SK-N-SH (cell line): ENCODE measurements at regions not wholly inside any gene's neighbourhood (a gene's known extent, or its start where the extent isn't known, plus 50 kb on each side); places are given as distances from the start of the nearest gene placed in this dataset.

Experiments used
- CTCF ChIA-PET: fragments of 300-600, 350-600 bp; formaldehyde crosslinking; extraction: SDS; loops from one replicate; lab custom pipeline; 2021; lab: Yijun Ruan, JAX
- POLR2A ChIA-PET: fragments of 350-600 bp; sonication (Branson Sonifier 250); formaldehyde crosslinking; extraction: SDS; loops from one replicate; lab custom pipeline; 2020; ENCODE audit warnings: antibody characterized with exemption, inconsistent platforms; lab: Yijun Ruan, JAX
- DNase-seq: peaks from one replicate; pipeline ENCODE4 v3.0.0; 2012
- H2AFZ ChIP-seq: fragments of 200-600 bp; sonication (generic); 2 replicates; pipeline ENCODE4 v1.8.1; 2016; ENCODE audit warnings: antibody characterized with exemption, mild to moderate bottlenecking, low read depth
- H3F3A ChIP-seq: fragments of 200-600 bp; sonication (generic); replicated peaks from 2 replicates; pipeline ENCODE3; 2016; ENCODE audit warnings: antibody characterized with exemption, mild to moderate bottlenecking; ENCODE audit not compliant: insufficient read depth
- H3K27ac ChIP-seq, 2 experiments: fragments of 200-500 bp in 1 of 2; fragments of 200-600 bp in 1 of 2; sonication (Bioruptor generic) in 1 of 2; sonication (generic), shearing (Covaris generic) in 1 of 2; 2 replicates each; pipeline versions ENCODE4 v1.5.1 to v1.6.1; 2014 to 2016; ENCODE audit warnings: low read depth in 2 of 2, inconsistent platforms in 1 of 2, low read length in 1 of 2, mild to moderate bottlenecking in 1 of 2, mixed read lengths in 1 of 2
- H3K27me3 ChIP-seq: fragments of 200-600 bp; sonication (generic), shearing (Covaris generic); 2 replicates; pipeline ENCODE4 v1.6.1; 2016; ENCODE audit warnings: mixed run types; ENCODE audit not compliant: insufficient read depth
- H3K36me3 ChIP-seq, 2 experiments: fragments of 200-500 bp in 1 of 2; fragments of 200-600 bp in 1 of 2; sonication (Bioruptor generic) in 1 of 2; sonication (generic) in 1 of 2; replicated peaks in 1 of 2; 2 replicates each; pipeline versions ENCODE3 to v1.5.1; 2014 to 2016; ENCODE audit warnings: low read length in 1 of 2, mild to moderate bottlenecking in 1 of 2; ENCODE audit not compliant: insufficient read depth in 2 of 2, control insufficient read depth in 1 of 2
- H3K4me1 ChIP-seq, 2 experiments: fragments of 200-500 bp in 1 of 2; fragments of 200-600 bp in 1 of 2; sonication (Bioruptor generic) in 1 of 2; sonication (generic), shearing (Covaris generic) in 1 of 2; 2 replicates each; pipeline versions ENCODE4 v1.5.1 to v1.6.1; 2014 to 2016; ENCODE audit warnings: low read depth in 1 of 2, low read length in 1 of 2, mixed run types in 1 of 2; ENCODE audit not compliant: insufficient read depth in 2 of 2, control insufficient read depth in 1 of 2
- H3K4me2 ChIP-seq: fragments of 200-600 bp; sonication (generic), shearing (Covaris generic); 2 replicates; pipeline ENCODE4 v1.6.1; 2017; ENCODE audit warnings: mixed run types
- H3K4me3 ChIP-seq, 2 experiments: fragments of 200-500 bp in 1 of 2; fragments of 200-600 bp in 1 of 2; sonication (Bioruptor generic) in 1 of 2; sonication (generic), shearing (Covaris generic) in 1 of 2; 2 replicates each; pipeline versions ENCODE4 v1.5.1 to v1.8.1; 2014 to 2016; ENCODE audit warnings: low read depth in 2 of 2, inconsistent platforms in 1 of 2, low read length in 1 of 2, mild to moderate bottlenecking in 1 of 2, mixed read lengths in 1 of 2, moderate library complexity in 1 of 2
- H3K79me2 ChIP-seq: fragments of 200-600 bp; sonication (generic); 2 replicates; pipeline ENCODE4 v1.8.1; 2017; ENCODE audit warnings: mild to moderate bottlenecking; ENCODE audit not compliant: insufficient read depth
- H3K9ac ChIP-seq: fragments of 200-600 bp; sonication (generic); 2 replicates; pipeline ENCODE4 v1.6.1; 2017; ENCODE audit warnings: mixed run types
- H3K9me2 ChIP-seq: fragments of 200-600 bp; sonication (generic); 2 replicates; pipeline ENCODE4 v1.6.1; 2017; ENCODE audit warnings: mixed run types
- H3K9me3 ChIP-seq: fragments of 200-600 bp; sonication (generic); 2 replicates; pipeline ENCODE4 v1.6.1; 2017; ENCODE audit warnings: mixed run types, mild to moderate bottlenecking, moderate library complexity
- H4K20me1 ChIP-seq: fragments of 200-600 bp; sonication (generic); 2 replicates; pipeline ENCODE4 v1.6.1; 2017; ENCODE audit warnings: mild to moderate bottlenecking, mixed run types; ENCODE audit not compliant: insufficient read depth
- ELF1 ChIP-seq: IDR thresholded peaks from 2 replicates; pipeline ENCODE4 v1.4.0; 2012
- EP300 ChIP-seq, 2 experiments: IDR thresholded peaks; 2 replicates each; pipeline versions ENCODE4 v1.4.0 to v1.6.1; 2012; ENCODE audit warnings: borderline replicate concordance in 1 of 2, low read depth in 1 of 2, low read length in 1 of 2
- GABPA ChIP-seq: IDR thresholded peaks from 2 replicates; pipeline ENCODE4 v1.4.0; 2012; ENCODE audit warnings: low read depth, mild to moderate bottlenecking
- GATA2 ChIP-seq: sonication (generic); formaldehyde crosslinking; IDR thresholded peaks from 2 replicates; pipeline ENCODE4 v1.5.0; 2020; ENCODE audit warnings: mild to moderate bottlenecking, missing genetic modification reagents
- IRF3 ChIP-seq: fragments of 150-350 bp; IDR thresholded peaks from 2 replicates; pipeline ENCODE4 v1.6.1; 2016; ENCODE audit warnings: mild to moderate bottlenecking, low read depth, low read length
- MEF2A ChIP-seq: IDR thresholded peaks from 2 replicates; pipeline ENCODE4 v1.4.0; 2012; ENCODE audit warnings: low read depth, borderline replicate concordance
- NFIC ChIP-seq: IDR thresholded peaks from 2 replicates; pipeline ENCODE4 v1.4.0; 2012; ENCODE audit warnings: borderline replicate concordance
- PBX3 ChIP-seq: IDR thresholded peaks from 2 replicates; pipeline ENCODE4; 2012
- POLR2AphosphoS5 ChIP-seq: IDR thresholded peaks from 2 replicates; pipeline ENCODE4 v1.6.1; 2012; ENCODE audit warnings: low read depth, low read length
- RAD21 ChIP-seq: IDR thresholded peaks from 2 replicates; pipeline ENCODE4 v1.6.1; 2012; ENCODE audit warnings: mild to moderate bottlenecking, low read length
- RXRA ChIP-seq: IDR thresholded peaks from 2 replicates; pipeline ENCODE4 v1.4.0; 2012; ENCODE audit warnings: low read depth, mild to moderate bottlenecking, borderline replicate concordance
- SIN3A ChIP-seq: IDR thresholded peaks from 2 replicates; pipeline ENCODE4 v1.6.1; 2012; ENCODE audit warnings: low read depth, mild to moderate bottlenecking, low read length, moderate library complexity, borderline replicate concordance
- SMC3 ChIP-seq: IDR thresholded peaks from 2 replicates; pipeline ENCODE4 v1.6.1; 2012; ENCODE audit warnings: low read depth, low read length, improper control_type of control experiment
- TCF12 ChIP-seq: IDR thresholded peaks from 2 replicates; pipeline ENCODE4 v1.4.0; 2012
- USF1 ChIP-seq: IDR thresholded peaks from 2 replicates; pipeline ENCODE4 v1.4.0; 2012; ENCODE audit warnings: low read depth, borderline replicate concordance
- WGBS: methylation state at CpG from one replicate; pipeline ENCODE4 v1.1.6; 2017; ENCODE audit warnings: low lambda C conversion rate; 5-methylcytosine and 5-hydroxymethylcytosine counted together
- TF ChIP-seq, protein P1 (sequence below): IDR thresholded peaks from 2 replicates; pipeline ENCODE4 v1.4.0; 2012; ENCODE audit warnings: low read depth, borderline replicate concordance
- TF ChIP-seq, protein P2 (sequence below): fragments of 150-350 bp; IDR thresholded peaks from 2 replicates; pipeline ENCODE4 v1.6.1; 2017; ENCODE audit warnings: antibody characterized with exemption, low read length, low read depth, borderline replicate concordance

DNA sequence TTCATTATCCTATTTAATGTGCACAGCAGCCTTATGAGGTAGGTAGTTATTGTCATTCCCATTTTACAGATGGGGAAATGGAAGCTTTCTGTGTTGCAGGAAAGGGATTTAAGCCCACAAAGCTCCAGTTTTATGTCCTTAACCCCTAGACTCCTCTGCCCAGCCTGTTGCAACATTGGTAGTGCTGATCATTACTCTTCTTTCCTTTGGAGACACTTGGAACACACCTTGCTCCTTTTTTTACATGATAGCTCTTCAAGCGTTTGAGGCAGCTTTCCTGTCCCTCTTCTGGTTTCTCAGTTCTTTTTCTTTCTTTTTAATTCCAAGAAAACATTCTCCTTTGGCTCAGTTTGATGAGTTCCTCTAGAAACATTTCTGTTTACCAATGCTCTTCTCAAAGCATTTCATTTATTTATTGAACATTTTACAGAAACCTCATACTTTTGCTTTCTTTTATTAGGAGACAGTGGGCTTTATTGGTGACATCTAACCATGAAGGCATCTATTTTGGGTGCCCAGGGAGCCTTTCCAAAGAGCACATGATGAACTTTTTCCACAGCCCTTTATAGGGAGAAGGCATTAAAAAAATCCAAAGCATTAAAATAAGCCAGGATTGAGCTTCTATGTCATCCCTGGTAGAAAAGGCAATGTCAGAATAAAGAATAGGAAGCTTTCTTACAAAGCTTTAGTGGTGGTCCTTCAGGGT is 218.0 kb downstream of the TMEM38B start:
- Histone ChIP-seq H3K79me2 (no peaks in the 10 kb centered on the region), H2AFZ (no peak overlapping the region), H3K4me3 (no peak overlapping the region), H3K9me2 (no peaks in the 10 kb centered on the region), H3K9me3 (no peaks in the 10 kb centered on the region), H3F3A (no peaks in the 10 kb centered on the region), H4K20me1 (no peaks in the 10 kb centered on the region), H3K27ac (no peak overlapping the region), H3K4me2 (no peak overlapping the region), H3K36me3 (no peaks in the 10 kb centered on the region), H3K9ac (no peak overlapping the region), H3K4me1 (no peaks in the 10 kb centered on the region), H3K27me3 (no peaks in the 10 kb centered on the region)
- ChIA-PET CTCF (interaction anchor here (1.8 kb wide), 1 partner anchor 31 kb away, joined by 4 read pairs; no protein-coding TSS in a partner anchor), POLR2A (no interaction called here)
- WGBS = 22% methylated on average over 1 of the region's 1 CpG
- no peak for TF ChIP-seq NFIC
- no peak for TF ChIP-seq PBX3
- TF ChIP-seq MEF2A = no peak
- TF ChIP-seq ELF1 = no peak
- TF ChIP-seq SMC3 = no peak
- TF ChIP-seq, protein P1, sequence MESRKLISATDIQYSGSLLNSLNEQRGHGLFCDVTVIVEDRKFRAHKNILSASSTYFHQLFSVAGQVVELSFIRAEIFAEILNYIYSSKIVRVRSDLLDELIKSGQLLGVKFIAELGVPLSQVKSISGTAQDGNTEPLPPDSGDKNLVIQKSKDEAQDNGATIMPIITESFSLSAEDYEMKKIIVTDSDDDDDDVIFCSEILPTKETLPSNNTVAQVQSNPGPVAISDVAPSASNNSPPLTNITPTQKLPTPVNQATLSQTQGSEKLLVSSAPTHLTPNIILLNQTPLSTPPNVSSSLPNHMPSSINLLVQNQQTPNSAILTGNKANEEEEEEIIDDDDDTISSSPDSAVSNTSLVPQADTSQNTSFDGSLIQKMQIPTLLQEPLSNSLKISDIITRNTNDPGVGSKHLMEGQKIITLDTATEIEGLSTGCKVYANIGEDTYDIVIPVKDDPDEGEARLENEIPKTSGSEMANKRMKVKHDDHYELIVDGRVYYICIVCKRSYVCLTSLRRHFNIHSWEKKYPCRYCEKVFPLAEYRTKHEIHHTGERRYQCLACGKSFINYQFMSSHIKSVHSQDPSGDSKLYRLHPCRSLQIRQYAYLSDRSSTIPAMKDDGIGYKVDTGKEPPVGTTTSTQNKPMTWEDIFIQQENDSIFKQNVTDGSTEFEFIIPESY = no peak
- TF ChIP-seq RXRA = no peak
- TF ChIP-seq, protein P2, sequence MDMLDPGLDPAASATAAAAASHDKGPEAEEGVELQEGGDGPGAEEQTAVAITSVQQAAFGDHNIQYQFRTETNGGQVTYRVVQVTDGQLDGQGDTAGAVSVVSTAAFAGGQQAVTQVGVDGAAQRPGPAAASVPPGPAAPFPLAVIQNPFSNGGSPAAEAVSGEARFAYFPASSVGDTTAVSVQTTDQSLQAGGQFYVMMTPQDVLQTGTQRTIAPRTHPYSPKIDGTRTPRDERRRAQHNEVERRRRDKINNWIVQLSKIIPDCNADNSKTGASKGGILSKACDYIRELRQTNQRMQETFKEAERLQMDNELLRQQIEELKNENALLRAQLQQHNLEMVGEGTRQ = no peak
- no peak for TF ChIP-seq USF1
- TF ChIP-seq RAD21 = no peak
- no peak for TF ChIP-seq POLR2AphosphoS5
- no peak for TF ChIP-seq SIN3A
- TF ChIP-seq IRF3 = no peak
- TF ChIP-seq GATA2 (CRISPR knock-in tag) = no peak
- no peak for TF ChIP-seq EP300 (IDR thresholded peaks at IDR 0.05; ENCODE audit: borderline replicate concordance in 1 of 2, low read depth in 1 of 2, low read length in 1 of 2)
- TF ChIP-seq GABPA = no peak
- TF ChIP-seq TCF12 = no peak
- DNase-seq = no peak
